K562 (cell line): ENCODE measurements at regions not wholly inside any gene's neighbourhood (a gene's known extent, or its start where the extent isn't known, plus 50 kb on each side); places are given as distances from the start of the nearest gene placed in this dataset.

Source experiments
- TBL1XR1 ChIP-seq, 2 experiments: IDR thresholded peaks; 2 replicates each; pipeline ENCODE4 v1.6.1; 2012; ENCODE audit warnings: improper control_type of control experiment in 2 of 2, low read length in 2 of 2, mild to moderate bottlenecking in 1 of 2
- TF ChIP-seq, protein P1 (sequence below), 3 experiments: IDR thresholded peaks in 2 of 3; conservative IDR thresholded peaks in 1 of 3; 2 replicates each; pipeline ENCODE4 v1.5.1; 2011 to 2012; ENCODE audit warnings: low read length in 3 of 3, mild to moderate bottlenecking in 3 of 3, control low read depth in 2 of 3, improper control_type of control experiment in 1 of 3, inconsistent platforms in 1 of 3, low read depth in 1 of 3, mixed read lengths in 1 of 3, moderate library complexity in 1 of 3; ENCODE audit not compliant: insufficient read depth in 2 of 3
- TF ChIP-seq, protein P2 (sequence below): fragments of 450-650 bp; formaldehyde crosslinking; IDR thresholded peaks from 2 replicates; pipeline ENCODE4 v1.4.0; 2022; ENCODE audit warnings: missing genetic modification characterization
- TF ChIP-seq, protein P3 (sequence below): conservative IDR thresholded peaks from 2 replicates; pipeline ENCODE4 v1.6.1; 2011; ENCODE audit warnings: low read depth, mild to moderate bottlenecking, low read length; ENCODE audit not compliant: control insufficient read depth
- TF ChIP-seq, protein P4 (sequence below), 2 experiments: fragments of 450-650 bp; IDR thresholded peaks; 2 replicates each; pipeline ENCODE4 v1.6.1; 2018; ENCODE audit warnings: mild to moderate bottlenecking in 2 of 2, low read depth in 1 of 2; ENCODE audit not compliant: partially characterized antibody in 2 of 2

DNA sequence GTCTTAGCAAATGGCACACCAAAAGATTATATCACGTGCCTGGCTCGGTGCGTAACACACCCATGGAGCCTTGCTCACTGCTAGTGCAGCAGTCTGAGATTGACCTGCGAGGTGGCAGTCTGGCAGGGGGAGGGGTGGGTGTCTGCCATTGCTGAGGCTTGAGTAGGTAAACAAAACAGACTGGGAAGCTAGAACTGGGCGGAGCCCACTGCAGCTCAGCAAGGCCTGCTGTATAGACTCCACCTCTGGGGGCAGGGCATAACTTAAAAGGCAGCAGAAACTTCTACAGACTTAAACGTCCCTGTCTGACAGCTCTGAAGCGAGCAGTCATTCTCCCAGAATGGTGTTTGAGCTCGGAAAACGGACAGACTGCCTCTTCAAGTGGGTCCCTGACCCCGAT lies 55.9 kb upstream of the FSHR start:
- TF ChIP-seq, protein P1, sequence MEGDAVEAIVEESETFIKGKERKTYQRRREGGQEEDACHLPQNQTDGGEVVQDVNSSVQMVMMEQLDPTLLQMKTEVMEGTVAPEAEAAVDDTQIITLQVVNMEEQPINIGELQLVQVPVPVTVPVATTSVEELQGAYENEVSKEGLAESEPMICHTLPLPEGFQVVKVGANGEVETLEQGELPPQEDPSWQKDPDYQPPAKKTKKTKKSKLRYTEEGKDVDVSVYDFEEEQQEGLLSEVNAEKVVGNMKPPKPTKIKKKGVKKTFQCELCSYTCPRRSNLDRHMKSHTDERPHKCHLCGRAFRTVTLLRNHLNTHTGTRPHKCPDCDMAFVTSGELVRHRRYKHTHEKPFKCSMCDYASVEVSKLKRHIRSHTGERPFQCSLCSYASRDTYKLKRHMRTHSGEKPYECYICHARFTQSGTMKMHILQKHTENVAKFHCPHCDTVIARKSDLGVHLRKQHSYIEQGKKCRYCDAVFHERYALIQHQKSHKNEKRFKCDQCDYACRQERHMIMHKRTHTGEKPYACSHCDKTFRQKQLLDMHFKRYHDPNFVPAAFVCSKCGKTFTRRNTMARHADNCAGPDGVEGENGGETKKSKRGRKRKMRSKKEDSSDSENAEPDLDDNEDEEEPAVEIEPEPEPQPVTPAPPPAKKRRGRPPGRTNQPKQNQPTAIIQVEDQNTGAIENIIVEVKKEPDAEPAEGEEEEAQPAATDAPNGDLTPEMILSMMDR (IDR thresholded peaks at IDR 0.05 in 2 of 3, conservative IDR thresholded peaks at IDR 0.05 in 1 of 3; ENCODE audit: insufficient read depth in 2 of 3, low read depth in 1 of 3, low read length in 3 of 3): no peak
- TF ChIP-seq, protein P2, sequence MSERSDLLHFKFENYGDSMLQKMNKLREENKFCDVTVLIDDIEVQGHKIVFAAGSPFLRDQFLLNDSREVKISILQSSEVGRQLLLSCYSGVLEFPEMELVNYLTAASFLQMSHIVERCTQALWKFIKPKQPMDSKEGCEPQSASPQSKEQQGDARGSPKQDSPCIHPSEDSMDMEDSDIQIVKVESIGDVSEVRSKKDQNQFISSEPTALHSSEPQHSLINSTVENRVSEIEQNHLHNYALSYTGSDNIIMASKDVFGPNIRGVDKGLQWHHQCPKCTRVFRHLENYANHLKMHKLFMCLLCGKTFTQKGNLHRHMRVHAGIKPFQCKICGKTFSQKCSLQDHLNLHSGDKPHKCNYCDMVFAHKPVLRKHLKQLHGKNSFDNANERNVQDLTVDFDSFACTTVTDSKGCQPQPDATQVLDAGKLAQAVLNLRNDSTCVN (CRISPR knock-in tag): no peak
- no peak for TF ChIP-seq TBL1XR1 (IDR thresholded peaks at IDR 0.05; ENCODE audit: low read length in 2 of 2)
- TF ChIP-seq, protein P3, sequence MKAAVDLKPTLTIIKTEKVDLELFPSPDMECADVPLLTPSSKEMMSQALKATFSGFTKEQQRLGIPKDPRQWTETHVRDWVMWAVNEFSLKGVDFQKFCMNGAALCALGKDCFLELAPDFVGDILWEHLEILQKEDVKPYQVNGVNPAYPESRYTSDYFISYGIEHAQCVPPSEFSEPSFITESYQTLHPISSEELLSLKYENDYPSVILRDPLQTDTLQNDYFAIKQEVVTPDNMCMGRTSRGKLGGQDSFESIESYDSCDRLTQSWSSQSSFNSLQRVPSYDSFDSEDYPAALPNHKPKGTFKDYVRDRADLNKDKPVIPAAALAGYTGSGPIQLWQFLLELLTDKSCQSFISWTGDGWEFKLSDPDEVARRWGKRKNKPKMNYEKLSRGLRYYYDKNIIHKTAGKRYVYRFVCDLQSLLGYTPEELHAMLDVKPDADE: no peak
- TF ChIP-seq, protein P4, sequence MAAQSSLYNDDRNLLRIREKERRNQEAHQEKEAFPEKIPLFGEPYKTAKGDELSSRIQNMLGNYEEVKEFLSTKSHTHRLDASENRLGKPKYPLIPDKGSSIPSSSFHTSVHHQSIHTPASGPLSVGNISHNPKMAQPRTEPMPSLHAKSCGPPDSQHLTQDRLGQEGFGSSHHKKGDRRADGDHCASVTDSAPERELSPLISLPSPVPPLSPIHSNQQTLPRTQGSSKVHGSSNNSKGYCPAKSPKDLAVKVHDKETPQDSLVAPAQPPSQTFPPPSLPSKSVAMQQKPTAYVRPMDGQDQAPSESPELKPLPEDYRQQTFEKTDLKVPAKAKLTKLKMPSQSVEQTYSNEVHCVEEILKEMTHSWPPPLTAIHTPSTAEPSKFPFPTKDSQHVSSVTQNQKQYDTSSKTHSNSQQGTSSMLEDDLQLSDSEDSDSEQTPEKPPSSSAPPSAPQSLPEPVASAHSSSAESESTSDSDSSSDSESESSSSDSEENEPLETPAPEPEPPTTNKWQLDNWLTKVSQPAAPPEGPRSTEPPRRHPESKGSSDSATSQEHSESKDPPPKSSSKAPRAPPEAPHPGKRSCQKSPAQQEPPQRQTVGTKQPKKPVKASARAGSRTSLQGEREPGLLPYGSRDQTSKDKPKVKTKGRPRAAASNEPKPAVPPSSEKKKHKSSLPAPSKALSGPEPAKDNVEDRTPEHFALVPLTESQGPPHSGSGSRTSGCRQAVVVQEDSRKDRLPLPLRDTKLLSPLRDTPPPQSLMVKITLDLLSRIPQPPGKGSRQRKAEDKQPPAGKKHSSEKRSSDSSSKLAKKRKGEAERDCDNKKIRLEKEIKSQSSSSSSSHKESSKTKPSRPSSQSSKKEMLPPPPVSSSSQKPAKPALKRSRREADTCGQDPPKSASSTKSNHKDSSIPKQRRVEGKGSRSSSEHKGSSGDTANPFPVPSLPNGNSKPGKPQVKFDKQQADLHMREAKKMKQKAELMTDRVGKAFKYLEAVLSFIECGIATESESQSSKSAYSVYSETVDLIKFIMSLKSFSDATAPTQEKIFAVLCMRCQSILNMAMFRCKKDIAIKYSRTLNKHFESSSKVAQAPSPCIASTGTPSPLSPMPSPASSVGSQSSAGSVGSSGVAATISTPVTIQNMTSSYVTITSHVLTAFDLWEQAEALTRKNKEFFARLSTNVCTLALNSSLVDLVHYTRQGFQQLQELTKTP (IDR thresholded peaks at IDR 0.05; ENCODE audit: low read depth in 1 of 2, partially characterized antibody in 2 of 2): no peak
